Right hindlimb (tissue), 1 donor: ENCODE measurements at regions not wholly inside any gene's neighbourhood (a gene's known extent, or its start where the extent isn't known, plus 50 kb on each side); places are given as distances from the start of the nearest gene placed in this dataset.
"Not testable (repeated sequence)": the region's sequence is repeated elsewhere in the genome, so short reads cannot be mapped to it uniquely, and the experiment has no call there.

ENCODE experiments used
- DNase-seq: peaks from one replicate; pipeline ENCODE4 v3.0.0-alpha.2; 2018

DNA sequence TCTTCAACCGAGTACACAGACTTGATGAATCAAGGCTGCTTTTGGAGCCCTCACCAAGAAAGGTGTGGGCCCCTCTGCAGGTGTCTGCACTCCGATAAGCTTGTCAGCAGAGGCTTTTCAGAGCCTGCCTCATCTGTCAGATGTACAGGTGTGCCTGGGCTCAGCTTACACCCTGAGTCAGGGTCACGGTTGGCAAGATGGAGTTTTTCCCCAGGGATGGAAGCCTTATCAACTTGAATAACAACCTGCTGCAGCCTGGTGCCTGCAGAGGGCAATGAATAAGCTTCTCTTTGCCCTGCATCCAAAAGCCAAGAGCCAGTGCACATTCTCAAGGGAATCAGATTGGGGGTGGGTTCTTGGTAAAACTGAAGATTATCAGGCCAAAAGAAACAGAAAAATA lies 427.1 kb downstream of the CD83 start:
- DNase-seq = no peak

DNA sequence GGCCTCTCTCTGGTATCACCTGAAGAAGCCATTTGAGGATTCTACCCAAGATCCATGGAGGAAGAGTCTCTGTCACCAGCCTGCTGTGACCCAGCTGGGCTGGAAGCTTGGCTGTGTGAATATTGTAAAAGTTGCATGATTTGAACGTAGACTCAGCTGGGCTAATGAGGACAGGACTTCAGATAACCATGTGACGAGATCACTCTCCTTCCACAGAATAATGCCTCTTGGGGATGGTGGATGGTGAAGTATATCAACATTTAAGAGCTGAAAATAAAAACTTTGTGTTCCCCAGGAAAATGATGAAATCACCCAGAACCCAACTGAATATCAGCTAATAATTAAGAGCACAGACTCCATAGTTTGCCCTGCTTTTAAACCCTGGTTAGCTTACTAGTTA lies 427.9 kb downstream of the CD83 start:
- DNase-seq = no peak

DNA sequence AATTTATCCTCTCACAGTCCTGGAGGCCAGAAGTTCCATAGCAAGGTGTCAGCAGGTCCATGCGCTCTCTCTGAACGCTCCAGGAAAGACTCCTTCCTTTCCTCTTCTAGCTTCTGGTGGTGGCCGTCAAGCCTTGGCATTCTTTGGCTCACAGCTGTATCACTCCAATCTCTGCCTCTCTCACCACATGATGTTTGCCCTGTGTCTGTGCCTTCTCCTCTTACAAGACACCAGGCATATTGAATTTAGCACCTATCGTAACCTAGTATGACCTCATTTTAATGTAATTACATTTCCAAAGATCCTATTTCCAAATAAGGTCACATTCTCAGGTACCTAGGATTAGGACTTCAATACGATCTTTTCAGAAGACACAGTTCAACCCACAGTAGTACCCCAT lies 428.5 kb downstream of the CD83 start:
- no peak for DNase-seq

DNA sequence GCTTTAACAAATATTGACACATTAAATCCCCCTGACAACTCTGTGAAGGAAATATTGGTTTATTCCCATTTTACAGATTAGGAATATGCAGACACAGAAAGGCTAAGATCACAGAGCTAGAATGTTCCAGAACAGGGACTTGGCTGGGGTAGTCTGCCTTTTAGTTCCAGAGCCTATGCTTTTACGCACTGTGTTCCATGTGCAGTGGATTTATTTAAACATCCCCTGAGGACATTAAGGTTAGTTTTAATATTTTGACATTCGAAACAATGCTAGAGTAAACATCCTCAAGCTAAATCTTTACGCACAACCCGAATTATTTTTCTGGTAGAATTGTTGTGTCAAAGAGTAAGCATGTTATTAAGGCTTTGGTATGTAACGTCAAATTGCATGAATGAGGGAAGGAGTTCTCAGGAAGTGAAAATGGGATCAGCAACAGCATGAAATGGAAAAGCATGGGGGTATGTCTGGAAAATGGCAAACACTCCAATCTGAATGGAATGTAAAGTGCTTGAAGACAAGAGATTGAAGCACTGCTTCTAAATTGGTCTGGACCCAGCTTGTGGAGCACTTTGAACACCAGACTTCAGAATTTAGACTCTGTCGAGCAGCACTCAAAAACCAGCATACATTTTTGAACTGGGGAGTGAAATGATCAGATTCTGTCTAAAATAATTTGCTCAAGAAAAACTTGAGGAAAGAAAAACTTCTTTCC lies 429.9 kb downstream of the CD83 start:
- no peak for DNase-seq

DNA sequence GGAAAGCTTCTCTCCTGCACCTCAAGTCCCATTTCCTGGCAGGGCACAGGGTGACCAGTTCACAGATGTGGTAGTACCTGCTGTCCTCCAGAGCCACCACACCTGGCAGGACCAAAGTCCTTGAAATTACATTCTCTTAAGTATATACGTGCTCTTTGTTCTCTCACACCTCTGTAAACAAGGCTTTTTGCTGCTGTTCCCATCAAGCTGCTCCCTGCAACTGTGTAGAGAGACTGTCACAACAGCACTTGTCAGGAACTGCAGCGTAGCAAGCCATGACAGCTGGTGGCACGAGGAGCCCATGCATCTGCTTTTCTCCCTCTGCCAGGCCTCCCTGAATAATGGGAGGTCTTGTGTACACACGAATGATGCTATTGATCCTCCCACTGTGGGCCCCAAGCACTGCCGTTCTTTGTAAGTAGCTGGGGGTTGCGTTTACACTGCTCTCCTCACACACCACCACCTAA lies 431.8 kb downstream of the CD83 start:
- peak; percentile 36 for DNase-seq

DNA sequence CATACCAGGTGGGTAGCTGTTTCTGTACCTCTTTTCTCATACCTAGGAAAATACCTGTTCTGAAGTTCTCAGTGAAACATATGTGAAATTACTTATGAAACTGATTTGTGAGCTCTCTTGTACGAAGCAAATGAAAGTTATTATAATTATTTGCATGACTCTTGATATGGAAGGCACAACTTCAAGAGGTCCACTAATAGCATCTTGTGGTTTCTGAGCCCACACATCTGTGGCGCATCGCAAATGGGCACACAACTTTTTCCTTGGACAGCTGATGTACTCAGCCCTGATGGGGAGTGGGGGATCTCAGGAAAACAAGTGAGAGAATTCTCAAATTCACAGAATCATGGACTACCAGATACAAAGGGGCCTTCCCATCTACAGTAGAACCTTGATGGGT lies 432.3 kb downstream of the CD83 start:
- DNase-seq = no peak

DNA sequence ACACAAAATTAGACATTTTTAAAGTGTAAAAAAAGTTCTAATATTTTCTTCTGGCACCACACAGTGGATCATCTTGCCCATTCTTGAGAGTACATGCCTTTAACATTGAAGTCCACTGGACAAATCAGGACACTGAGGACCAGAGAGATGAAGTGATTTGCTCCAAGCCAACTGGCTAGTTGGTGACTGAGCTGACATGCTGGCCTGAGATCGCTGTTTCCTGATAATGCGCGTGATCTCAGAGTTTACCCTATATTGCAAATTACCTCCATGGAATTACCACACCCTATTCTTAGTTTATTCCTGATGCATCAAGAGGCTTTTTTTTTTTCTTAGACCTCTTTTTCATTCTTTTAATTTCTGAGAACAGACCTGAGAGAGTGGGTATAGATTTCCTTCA lies 432.8 kb downstream of the CD83 start:
- no peak for DNase-seq

DNA sequence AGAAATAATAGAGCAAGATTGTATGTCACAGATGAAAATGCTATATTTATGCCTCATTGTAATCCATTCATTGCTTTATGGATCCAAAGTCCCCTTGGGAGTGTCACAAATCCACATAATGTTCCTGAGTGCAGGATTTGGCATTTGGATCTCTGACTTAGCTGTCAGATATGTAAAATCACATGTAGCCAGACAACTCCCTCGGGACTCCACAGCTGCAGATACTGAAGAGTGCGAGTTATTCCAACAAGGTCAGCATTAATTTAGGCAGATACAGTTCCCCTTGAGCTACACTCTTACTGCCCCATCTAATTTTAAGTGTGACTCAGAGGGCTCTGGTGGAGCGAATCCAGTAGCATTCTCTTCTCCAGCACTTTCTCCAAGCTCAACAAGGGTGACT lies 433.2 kb downstream of the CD83 start:
- DNase-seq = peak; percentile 33

DNA sequence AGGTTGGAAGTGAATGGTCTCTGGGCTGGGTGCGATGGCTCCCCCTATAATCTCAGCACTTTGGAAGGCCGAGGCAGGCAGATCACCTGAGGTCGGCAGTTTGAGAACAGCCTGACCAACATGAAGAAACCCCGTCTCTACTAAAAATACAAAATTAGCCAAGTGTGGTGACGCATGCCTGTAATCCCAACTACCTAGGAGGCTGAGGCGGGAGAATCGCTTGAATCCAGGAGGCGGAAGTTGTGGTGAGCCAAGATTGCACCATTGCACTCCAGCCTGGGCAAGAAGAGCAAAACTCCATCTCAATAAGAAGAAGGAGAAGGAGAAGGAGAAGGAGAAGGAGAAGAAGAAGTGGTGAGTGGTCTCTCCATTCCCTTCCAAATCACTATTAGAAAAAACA lies 434.0 kb downstream of the CD83 start:
- DNase-seq = not testable (repeated sequence)

DNA sequence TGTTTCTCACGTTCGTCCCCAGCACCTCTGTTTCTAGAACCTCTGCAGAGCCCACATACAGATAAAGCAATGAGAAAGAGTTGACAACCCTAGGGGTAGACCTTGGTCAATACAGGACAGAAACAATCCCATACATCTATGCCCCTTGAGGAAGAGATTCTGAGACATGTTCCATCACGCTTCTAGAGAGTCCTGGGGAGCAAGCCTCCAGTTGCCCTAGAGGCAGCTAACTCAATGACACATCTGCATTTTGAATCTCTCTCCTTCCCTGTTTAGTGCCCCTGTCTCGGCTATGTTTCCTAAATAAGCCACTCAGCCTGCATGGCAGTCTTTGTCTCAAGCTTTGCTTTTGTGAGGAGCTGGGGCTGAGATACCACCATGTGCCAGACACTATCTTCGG lies 435.3 kb downstream of the CD83 start:
- DNase-seq = no peak

DNA sequence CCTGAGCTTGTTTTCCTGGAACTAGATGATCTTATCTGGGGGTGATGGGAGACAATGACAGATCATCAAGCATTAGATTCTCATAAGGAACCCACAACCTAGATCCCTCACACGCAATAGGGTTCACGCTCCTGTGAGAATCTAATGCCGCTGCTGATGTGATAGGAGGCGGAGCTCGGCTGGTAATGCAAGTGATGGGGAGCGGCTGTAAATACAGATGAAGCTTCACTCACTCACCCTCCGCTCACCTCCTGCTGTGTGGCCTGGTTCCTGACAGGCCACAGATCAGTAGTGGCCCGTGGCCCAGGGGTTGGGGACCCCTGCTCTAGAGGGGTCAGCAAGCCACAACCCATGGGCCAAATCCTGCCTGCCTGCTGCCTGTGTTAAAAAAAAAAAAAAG lies 435.9 kb downstream of the CD83 start:
- no peak for DNase-seq

DNA sequence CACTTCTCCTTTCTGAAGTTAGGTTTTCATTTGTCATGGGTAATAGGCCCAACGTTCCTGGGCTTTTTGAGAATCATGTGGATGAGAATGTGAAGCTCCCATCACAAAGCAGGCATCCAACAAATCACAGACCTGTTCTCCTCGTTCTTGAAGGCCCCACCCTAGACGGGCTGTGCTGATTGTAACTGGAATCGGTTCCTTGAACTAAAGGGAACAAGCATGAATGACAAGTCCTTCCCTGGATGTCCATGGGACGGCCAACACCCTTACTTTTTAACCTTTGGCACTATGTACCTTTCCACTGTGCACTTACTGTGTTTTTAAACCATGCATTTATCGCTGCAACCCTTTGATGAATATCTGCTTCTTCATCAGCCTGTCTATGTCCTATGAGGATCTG lies 438.2 kb downstream of the CD83 start:
- no peak for DNase-seq

DNA sequence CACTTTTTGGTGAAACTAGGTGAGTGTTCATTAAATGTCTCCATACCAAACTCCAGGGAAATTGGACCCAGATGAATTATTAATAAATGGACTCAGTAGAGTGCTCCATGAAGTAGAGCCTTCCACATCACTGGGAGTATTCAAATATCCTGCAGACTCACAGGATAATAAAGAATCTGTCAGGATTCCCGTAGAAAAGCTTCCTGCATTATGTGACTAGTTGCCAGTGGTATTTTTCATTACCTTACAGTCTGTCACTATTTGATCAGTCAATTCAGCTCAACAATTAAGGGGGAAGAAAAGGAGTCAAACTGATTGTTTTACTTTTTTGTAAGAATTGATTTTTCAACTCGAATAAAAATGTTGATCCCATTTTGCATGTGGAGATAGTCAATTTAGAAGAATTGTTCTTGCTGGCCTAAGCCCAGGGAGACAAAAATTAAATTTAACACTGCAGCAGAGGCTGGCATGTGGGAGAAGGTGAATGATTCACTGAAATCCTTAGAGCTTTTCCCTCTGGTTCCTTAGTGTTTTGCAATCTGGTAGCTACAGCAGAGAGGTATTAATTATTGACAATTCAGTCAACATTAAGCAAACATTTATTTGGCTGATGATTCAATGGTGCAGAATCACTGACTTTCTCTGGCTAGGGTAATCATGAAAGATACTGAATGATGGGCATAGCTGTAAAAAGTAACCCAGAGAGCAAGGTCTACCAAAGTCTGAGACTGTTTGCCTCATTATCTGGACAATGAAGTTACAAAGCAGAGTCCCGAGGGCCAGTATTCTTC lies 442.4 kb downstream of the CD83 start:
- no peak for DNase-seq

DNA sequence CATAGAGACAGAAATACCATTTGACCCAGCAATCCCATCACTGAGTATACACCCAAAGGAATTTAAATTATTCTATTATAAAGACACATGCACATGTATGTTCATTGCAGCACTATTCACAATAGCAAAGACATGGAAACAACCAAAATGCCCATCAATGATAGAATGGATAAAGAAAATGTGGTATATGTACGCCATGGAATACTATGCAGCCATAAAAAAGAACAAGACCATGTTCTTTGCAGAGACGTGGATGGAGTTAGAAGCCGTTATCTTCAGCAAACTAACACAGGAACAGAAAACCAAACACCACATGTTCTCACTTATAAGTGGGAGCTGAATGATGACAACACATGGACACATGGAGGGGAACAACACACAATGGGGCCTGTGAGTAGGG lies 444.0 kb downstream of the CD83 start:
- DNase-seq = not testable (repeated sequence)

DNA sequence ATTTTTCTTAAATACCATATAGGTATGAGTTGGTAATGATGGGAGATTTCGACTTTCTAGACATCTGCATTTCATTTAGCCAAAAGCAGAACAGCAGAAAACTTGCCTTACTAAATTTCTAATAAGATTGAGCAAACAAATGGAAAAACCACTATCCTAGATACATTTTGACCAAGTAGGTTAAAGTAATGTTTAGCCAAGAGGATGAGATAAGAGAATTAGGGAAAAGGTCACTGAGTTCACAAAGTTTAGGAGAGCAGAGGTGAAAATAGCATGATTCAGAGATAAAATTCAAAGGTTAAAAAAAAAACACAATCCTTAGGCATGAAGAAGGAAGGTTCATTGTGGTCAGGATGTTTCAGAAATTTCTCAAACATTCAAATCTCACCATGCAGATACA lies 450.3 kb downstream of the CD83 start:
- no peak for DNase-seq

DNA sequence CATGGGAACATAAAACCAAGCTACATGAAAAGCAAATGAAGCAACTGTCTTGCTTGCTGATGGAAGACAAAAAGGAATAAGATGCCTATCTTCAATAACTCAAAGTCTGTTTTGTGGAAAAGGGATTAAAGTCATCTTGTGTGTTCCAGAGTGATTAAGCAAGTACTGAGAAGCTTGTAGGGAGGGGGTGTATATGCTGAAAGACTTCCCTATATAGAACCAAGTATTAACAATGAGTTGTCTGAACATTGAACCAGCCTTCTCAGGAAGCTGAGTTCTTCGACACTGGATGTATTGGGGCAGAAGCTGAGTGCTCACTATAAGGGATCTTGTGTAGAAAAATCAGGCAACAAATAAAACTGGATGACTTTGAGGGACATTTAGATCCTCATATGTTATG lies 451.8 kb downstream of the CD83 start:
- no peak for DNase-seq

DNA sequence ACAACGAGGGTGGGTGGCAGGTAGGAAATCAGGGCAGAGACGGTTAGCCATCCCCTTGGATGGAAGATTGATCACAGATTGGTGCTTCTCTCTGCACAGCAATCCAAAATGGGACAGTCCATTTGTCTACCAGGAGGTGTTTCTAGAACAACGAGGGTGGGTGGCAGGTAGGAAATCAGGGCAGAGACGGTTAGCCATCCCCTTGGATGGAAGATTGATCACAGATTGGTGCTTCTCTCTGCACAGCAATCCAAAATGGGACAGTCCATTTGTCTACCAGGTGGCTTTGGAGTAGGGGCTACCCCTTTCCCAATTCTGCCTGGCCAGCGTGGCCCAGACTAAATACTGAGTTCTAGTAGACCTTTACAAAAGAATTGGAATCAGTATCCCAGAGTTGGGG lies 452.3 kb downstream of the CD83 start:
- DNase-seq = not testable (repeated sequence)

DNA sequence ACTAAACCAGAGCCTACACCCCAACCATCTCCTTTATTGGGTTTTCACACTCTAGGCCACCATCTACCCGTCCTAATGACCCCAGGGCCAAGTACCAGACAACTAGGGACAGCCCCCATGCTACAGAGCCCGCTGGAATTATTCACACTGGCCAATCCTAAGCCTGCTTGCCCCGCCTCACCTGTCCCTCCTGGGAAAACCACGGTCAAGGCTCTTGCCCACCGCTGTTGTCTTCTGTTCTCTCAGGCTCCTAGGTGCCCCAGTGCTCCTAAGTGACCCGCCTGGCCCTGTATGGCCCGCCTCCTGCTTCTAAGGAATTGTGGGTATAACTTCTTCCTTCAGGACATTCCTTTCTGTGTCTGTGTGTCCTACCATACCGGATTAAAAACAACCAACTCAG lies 453.4 kb downstream of the CD83 start:
- DNase-seq = no peak

DNA sequence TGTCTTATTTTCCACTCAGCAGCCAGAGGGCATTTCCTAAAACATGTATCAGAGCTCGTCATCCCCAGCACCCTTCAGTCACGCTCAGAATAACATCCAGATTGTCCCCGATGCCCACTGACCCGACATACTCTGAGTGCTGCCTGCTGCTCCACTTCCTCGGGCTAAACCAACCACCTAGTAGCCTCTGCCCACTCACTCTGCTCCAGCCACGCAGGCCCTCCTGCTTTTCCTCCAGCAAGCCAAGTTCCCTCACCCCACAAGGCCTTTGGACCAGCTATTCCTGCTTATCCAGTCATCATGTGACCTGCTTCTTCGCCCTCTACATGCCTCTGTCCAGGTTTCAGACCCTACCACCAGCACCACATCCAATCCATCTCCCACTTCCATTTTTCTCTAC lies 454.2 kb downstream of the CD83 start:
- DNase-seq = no peak

DNA sequence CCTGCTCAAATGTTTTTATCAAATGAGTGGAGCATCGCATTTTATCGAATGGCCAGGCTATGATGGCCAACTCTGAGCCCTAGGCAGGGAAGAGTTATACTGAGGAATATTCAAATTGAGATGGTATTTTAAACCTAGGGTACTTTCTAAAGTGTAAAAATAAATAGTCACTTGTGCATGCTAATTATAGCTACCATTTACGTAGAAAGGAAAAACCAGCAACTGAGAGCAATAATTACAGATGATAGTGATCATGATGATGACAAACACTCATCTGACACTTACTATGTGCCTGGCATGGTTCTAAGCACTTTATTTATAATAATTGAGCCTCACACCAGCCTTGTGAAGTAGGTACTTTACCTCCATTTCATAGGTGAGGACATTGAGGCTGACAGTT lies 455.7 kb downstream of the CD83 start:
- no peak for DNase-seq

DNA sequence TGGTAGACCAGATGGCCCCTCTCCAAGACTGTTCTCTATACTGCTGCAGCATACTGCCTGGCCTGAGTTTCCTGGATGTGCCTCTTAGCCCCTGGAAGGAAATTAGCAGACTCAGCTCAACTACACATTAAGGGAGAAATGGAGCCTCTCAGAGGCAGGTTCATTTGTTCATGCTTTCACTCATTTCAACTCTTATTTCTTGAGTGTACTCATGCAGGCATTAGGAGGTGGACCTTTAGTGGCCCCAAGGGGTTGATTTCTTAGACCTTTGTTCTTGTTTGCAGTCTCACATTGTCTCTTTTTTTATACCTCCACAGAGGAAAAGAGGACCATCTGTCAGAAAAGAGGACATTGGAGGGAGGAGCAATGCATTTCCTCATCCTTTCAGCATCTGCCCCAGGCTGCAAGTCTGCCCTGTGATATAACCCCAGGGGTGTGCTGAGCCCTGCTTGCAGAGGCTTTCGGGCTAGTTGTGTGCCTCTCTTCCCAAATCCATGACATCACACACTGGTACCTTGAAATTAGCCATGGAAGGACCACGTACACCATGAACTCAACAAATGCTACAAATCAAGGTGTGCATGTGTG lies 456.2 kb downstream of the CD83 start:
- no peak for DNase-seq

DNA sequence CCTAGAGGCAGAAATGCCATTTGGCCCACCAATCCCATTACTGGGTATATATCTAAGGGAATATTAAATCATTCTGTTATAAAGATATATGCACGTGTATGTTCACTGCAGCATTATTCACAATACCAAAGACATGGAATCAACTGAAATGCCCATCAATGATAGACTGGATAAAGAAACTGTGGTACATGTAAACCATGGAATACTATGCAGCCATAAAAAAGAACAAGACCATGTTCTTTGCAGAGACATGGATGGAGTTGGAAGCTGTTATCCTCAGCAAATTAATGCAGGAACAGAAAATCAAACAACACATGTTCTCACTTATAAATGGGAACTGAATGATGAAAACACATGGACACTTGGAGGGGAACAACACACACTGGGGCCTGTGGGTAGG lies 458.4 kb downstream of the CD83 start:
- DNase-seq = no peak

DNA sequence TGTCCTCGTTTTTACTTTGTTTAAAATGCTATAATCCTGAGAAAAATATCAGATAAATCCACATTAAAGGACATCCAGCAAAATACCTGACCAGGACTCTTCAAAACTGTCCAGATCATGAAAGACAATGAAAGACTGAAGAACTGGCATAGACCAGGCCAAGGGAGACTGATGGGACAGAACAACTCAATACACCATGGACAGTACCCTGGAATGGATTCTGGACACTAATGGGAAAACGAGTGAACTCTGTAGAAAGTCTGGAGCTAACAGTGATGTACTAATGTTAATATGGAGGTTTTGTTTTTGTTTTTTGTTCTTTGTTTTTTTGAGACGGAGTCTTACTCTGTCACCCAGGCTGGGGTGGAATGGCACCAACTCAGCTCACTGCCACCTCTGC lies 461.4 kb downstream of the CD83 start:
- DNase-seq = no peak

DNA sequence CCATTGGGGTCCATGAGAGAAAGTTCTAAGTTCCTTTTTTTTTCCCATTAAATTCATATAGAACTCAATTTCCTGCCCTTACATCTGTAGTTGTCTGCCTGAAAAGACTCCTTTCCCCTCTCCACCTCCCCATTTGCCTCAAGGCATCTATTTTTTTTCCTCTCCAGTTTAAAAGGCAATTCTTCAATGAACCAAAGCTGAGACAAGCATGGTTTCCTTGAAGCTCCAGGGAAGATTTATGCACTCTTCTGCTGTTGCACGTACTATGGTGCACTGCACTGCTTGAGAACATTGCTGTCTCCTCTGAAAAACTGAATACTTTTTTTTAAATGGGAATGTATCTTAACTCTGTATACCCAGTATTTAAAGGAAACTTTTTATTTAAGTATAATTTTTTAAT lies 465.2 kb downstream of the CD83 start:
- no peak for DNase-seq
